Left lung (tissue), 4 donors: ENCODE measurements at regions not wholly inside any gene's neighbourhood (a gene's known extent, or its start where the extent isn't known, plus 50 kb on each side); places are given as distances from the start of the nearest gene placed in this dataset.

ENCODE experiments used
- ATAC-seq: fragments of 200-7000 bp; cut with Tn5 transposase; one replicate; pipeline ENCODE4 v1.9.1; 2020; ENCODE audit warnings: moderate library complexity
- DNase-seq, 4 donors: peaks; one replicate each; pipeline ENCODE4 v3.0.0-alpha.2; 2013 to 2020
- H3K27ac ChIP-seq, 2 donors: fragments of 200-600 bp; sonication (generic) in 1 of 2; one replicate each; pipeline versions ENCODE4 v1.5.0 to v1.8.0; 2020 to 2021
- H3K27me3 ChIP-seq, 2 donors: fragments of 200-600 bp; sonication (generic) in 1 of 2; one replicate each; pipeline versions ENCODE4 v1.5.0 to v1.8.0; 2020 to 2021
- H3K36me3 ChIP-seq, 2 donors: fragments of 200-600 bp; sonication (generic) in 1 of 2; one replicate each; pipeline versions ENCODE4 v1.5.0 to v1.8.0; 2020 to 2021
- H3K4me1 ChIP-seq, 2 donors: fragments of 200-600 bp; one replicate each; pipeline ENCODE4 v1.8.0; 2021
- H3K4me3 ChIP-seq, 2 donors: fragments of 200-600 bp; sonication (generic) in 1 of 2; one replicate each; pipeline versions ENCODE4 v1.5.0 to v1.8.0; 2020 to 2021; ENCODE audit warnings: mild to moderate bottlenecking in 1 of 2
- H3K9me3 ChIP-seq, 2 donors: fragments of 200-600 bp; sonication (generic) in 1 of 2; one replicate each; pipeline versions ENCODE4 v1.5.0 to v1.8.0; 2020 to 2021
- CTCF ChIP-seq, 2 donors: fragments of 200-600 bp; sonication (generic) in 1 of 2; IDR thresholded peaks; one replicate each; pipeline versions ENCODE4 v1.5.0 to v1.8.0; 2021; ENCODE audit warnings: antibody characterized with exemption in 2 of 2
- intact Hi-C, 2 donors: fragments of 100-400 bp; cut with DNase I; formaldehyde crosslinking; loops; one replicate each; pipeline versions ENCODE4 v1.11.2 to v1.14.2; 2022
- donor health status: DM: no; HTN: yes; CAD: no.
- donor health status: DM: no; HTN: no; CAD: no.

- no peak overlapping the region for H3K4me3 ChIP-seq
- peak in 1 of 4 donors; percentile 37 for DNase-seq
- H3K27ac ChIP-seq: no peak overlapping the region
- intact Hi-C loops: no loop called here
- H3K36me3 ChIP-seq: no peaks in the 10 kb centered on the region
- H3K4me1 ChIP-seq: no peaks in the 10 kb centered on the region
- ATAC-seq: peak; percentile 87
- H3K9me3 ChIP-seq: peaks cover 0 to 3% of the 10 kb centered on the region in 2 donors
- TF ChIP-seq CTCF (IDR thresholded peaks at IDR 0.05): no peak
- no peaks in the 10 kb centered on the region for H3K27me3 ChIP-seq
Observed at GRCh38 chrX:1912193-1912592, 297.3 kb downstream of the ASMT start.

GRCh38 chrX:1914606-1915365, 299.9 kb downstream of the ASMT start:
- Histone ChIP-seq H3K4me3 (no peak overlapping the region), H3K27me3 (no peaks in the 10 kb centered on the region), H3K27ac (no peak overlapping the region), H3K36me3 (no peaks in the 10 kb centered on the region), H3K9me3 (no peaks in the 10 kb centered on the region), H3K4me1 (no peaks in the 10 kb centered on the region)
- intact Hi-C loops: no loop called here
- ATAC-seq (no peak), DNase-seq (no peak)
- no peak for TF ChIP-seq CTCF (IDR thresholded peaks at IDR 0.05)

- TF ChIP-seq CTCF (IDR thresholded peaks at IDR 0.05): no peak
- ATAC-seq: no peak
Observed at GRCh38 chrX:1918780-1919179, 303.9 kb downstream of the ASMT start.

GRCh38 chrX:1925053-1925481, 310.2 kb downstream of the ASMT start:
- Histone ChIP-seq H3K27ac (no peak overlapping the region), H3K9me3 (no peaks in the 10 kb centered on the region), H3K27me3 (peaks cover 0 to 25% of the 10 kb centered on the region in 2 donors), H3K36me3 (no peaks in the 10 kb centered on the region), H3K4me3 (no peak overlapping the region), H3K4me1 (no peaks in the 10 kb centered on the region)
- TF ChIP-seq CTCF (IDR thresholded peaks at IDR 0.05): no peak
- DNase-seq: no peak
- intact Hi-C loops: no loop called here
- no peak for ATAC-seq

More at GRCh38 chrX:1918780-1919179, 303.9 kb downstream of the ASMT start:
- Histone ChIP-seq H3K36me3 (no peaks in the 10 kb centered on the region), H3K27ac (no peak overlapping the region), H3K27me3 (peaks cover 0 to under 1% of the 10 kb centered on the region in 2 donors), H3K9me3 (no peaks in the 10 kb centered on the region), H3K4me3 (no peak overlapping the region), H3K4me1 (no peaks in the 10 kb centered on the region)
- intact Hi-C loops: no loop called here
- DNase-seq: no peak

GRCh38 chrX:1928805-1929204, 313.9 kb downstream of the ASMT start:
- ATAC-seq: no peak

More at GRCh38 chrX:1928805-1929204, 313.9 kb downstream of the ASMT start:
- no peak overlapping the region for H3K4me3 ChIP-seq
- no peak for TF ChIP-seq CTCF (IDR thresholded peaks at IDR 0.05)
- H3K36me3 ChIP-seq: no peaks in the 10 kb centered on the region
- H3K9me3 ChIP-seq: no peaks in the 10 kb centered on the region
- H3K4me1 ChIP-seq: no peaks in the 10 kb centered on the region
- H3K27ac ChIP-seq: no peak overlapping the region
- no peak for DNase-seq
- H3K27me3 ChIP-seq: peaks cover 0 to 24% of the 10 kb centered on the region in 2 donors
- intact Hi-C loops: no loop called here
